Naive B cell (primary cell): ENCODE measurements at regions not wholly inside any gene's neighbourhood (a gene's known extent, or its start where the extent isn't known, plus 50 kb on each side); places are given as distances from the start of the nearest gene placed in this dataset.

Experiments used
- ATAC-seq, 2 donors: fragments of 150-1000 bp; cut with Tn5 transposase; 2 replicates each; pipeline ENCODE4 v1.10.0; 2021; ENCODE audit warnings: low read depth in 2 of 2, mild to moderate bottlenecking in 2 of 2, moderate library complexity in 2 of 2
- DNase-seq: peaks from one replicate; pipeline ENCODE4 v3.0.0; 2022
- H3K27ac Mint-ChIP-seq, 6 donors: one replicate each; pipeline ENCODE4 v1.8.0; 2020 to 2022; ENCODE audit warnings: mild to moderate bottlenecking in 6 of 6, mixed read lengths in 6 of 6, moderate library complexity in 5 of 6, inconsistent platforms in 2 of 6
- H3K27me3 Mint-ChIP-seq, 3 donors: one replicate each; pipeline ENCODE4 v1.8.0; 2021 to 2022; ENCODE audit warnings: mixed read lengths in 3 of 3, mild to moderate bottlenecking in 1 of 3
- H3K36me3 Mint-ChIP-seq, 2 donors: one replicate each; pipeline ENCODE4 v1.8.0; 2020 to 2022; ENCODE audit warnings: mixed read lengths in 2 of 2, inconsistent platforms in 1 of 2, mild to moderate bottlenecking in 1 of 2
- H3K4me1 Mint-ChIP-seq, 3 donors: one replicate each; pipeline ENCODE4 v1.8.0; 2020 to 2022; ENCODE audit warnings: mixed read lengths in 3 of 3, inconsistent platforms in 1 of 3, mild to moderate bottlenecking in 1 of 3, moderate library complexity in 1 of 3
- H3K4me3 Mint-ChIP-seq, 8 donors: one replicate each; pipeline ENCODE4 v1.8.0; 2020 to 2022; ENCODE audit warnings: mild to moderate bottlenecking in 8 of 8, mixed read lengths in 8 of 8, moderate library complexity in 8 of 8, inconsistent platforms in 2 of 8
- H3K9me3 Mint-ChIP-seq, 7 donors: one replicate each; pipeline ENCODE4 v1.8.0; 2020 to 2022; ENCODE audit warnings: mixed read lengths in 7 of 7, mild to moderate bottlenecking in 5 of 7, inconsistent platforms in 2 of 7, moderate library complexity in 1 of 7

GRCh38 chr5:82405161-82405560 is 127.0 kb upstream of the RPS23 start:
- ATAC-seq (no peak), DNase-seq (no peak)
- Mint-ChIP-seq H3K27ac (no peak overlapping the region), H3K4me1 (no peaks in the 10 kb centered on the region), H3K4me3 (no peak overlapping the region), H3K27me3 (no peaks in the 10 kb centered on the region), H3K9me3 (peaks cover 0 to 6% (median 0%) of the 10 kb centered on the region in 7 donors), H3K36me3 (no peaks in the 10 kb centered on the region)

GRCh38 chr5:82404382-82404945 is 126.3 kb upstream of the RPS23 start:
- Mint-ChIP-seq H3K27ac (no peak overlapping the region), H3K36me3 (no peaks in the 10 kb centered on the region), H3K4me3 (no peak overlapping the region), H3K4me1 (no peaks in the 10 kb centered on the region), H3K9me3 (peaks cover 0 to 6% (median 0%) of the 10 kb centered on the region in 7 donors), H3K27me3 (no peaks in the 10 kb centered on the region)
- ATAC-seq = no peak
- DNase-seq = no peak

GRCh38 chr5:82403724-82404123 is 125.6 kb upstream of the RPS23 start:
- H3K4me3 Mint-ChIP-seq = no peak overlapping the region
- peaks cover 0 to 6% (median 0%) of the 10 kb centered on the region in 7 donors for H3K9me3 Mint-ChIP-seq
- H3K36me3 Mint-ChIP-seq = no peaks in the 10 kb centered on the region
- no peaks in the 10 kb centered on the region for H3K27me3 Mint-ChIP-seq
- no peak for DNase-seq
- H3K27ac Mint-ChIP-seq = no peak overlapping the region
- no peak for ATAC-seq
- H3K4me1 Mint-ChIP-seq = no peaks in the 10 kb centered on the region

- Mint-ChIP-seq H3K27ac (no peak overlapping the region), H3K4me1 (no peaks in the 10 kb centered on the region), H3K27me3 (no peaks in the 10 kb centered on the region)
Measured at GRCh38 chr5:82403026-82403425, 124.9 kb upstream of the RPS23 start.

GRCh38 chr5:82399111-82399510 is 121.0 kb upstream of the RPS23 start:
- Mint-ChIP-seq H3K4me3 (no peak overlapping the region), H3K27ac (no peak overlapping the region), H3K27me3 (no peaks in the 10 kb centered on the region), H3K4me1 (no peaks in the 10 kb centered on the region), H3K9me3 (peaks cover 0 to 2% (median 0%) of the 10 kb centered on the region in 7 donors), H3K36me3 (no peaks in the 10 kb centered on the region)
- DNase-seq (no peak), ATAC-seq (no peak)

More at GRCh38 chr5:82403026-82403425, 124.9 kb upstream of the RPS23 start:
- H3K36me3 Mint-ChIP-seq = no peaks in the 10 kb centered on the region
- peaks cover 0 to 6% (median 0%) of the 10 kb centered on the region in 7 donors for H3K9me3 Mint-ChIP-seq
- H3K4me3 Mint-ChIP-seq = no peak overlapping the region
- ATAC-seq (no peak), DNase-seq (no peak)

GRCh38 chr5:82397741-82398320 is 119.7 kb upstream of the RPS23 start:
- H3K4me3 Mint-ChIP-seq = no peak overlapping the region
- ATAC-seq = no peak

GRCh38 chr5:82396871-82397514 is 118.8 kb upstream of the RPS23 start:
- Mint-ChIP-seq H3K9me3 (no peaks in the 10 kb centered on the region), H3K27ac (no peak overlapping the region), H3K4me1 (no peaks in the 10 kb centered on the region), H3K27me3 (peaks cover 0 to 6% (median 5%) of the 10 kb centered on the region in 3 donors), H3K36me3 (no peaks in the 10 kb centered on the region), H3K4me3 (no peak overlapping the region)
- DNase-seq (no peak), ATAC-seq (no peak)

More at GRCh38 chr5:82397741-82398320, 119.7 kb upstream of the RPS23 start:
- Mint-ChIP-seq H3K27ac (no peak overlapping the region), H3K9me3 (peaks cover 0 to under 1% (median 0%) of the 10 kb centered on the region in 7 donors), H3K27me3 (no peaks in the 10 kb centered on the region), H3K36me3 (no peaks in the 10 kb centered on the region), H3K4me1 (no peaks in the 10 kb centered on the region)
- DNase-seq = no peak

- Mint-ChIP-seq H3K4me1 (no peaks in the 10 kb centered on the region), H3K27ac (no peak overlapping the region), H3K4me3 (no peak overlapping the region), H3K36me3 (no peaks in the 10 kb centered on the region), H3K9me3 (no peaks in the 10 kb centered on the region), H3K27me3 (peaks cover 0 to 7% (median 5%) of the 10 kb centered on the region in 3 donors)
- DNase-seq (no peak), ATAC-seq (no peak)
Measured at GRCh38 chr5:82396396-82396795, 118.2 kb upstream of the RPS23 start.

- H3K36me3 Mint-ChIP-seq = no peaks in the 10 kb centered on the region
- H3K4me3 Mint-ChIP-seq = no peak overlapping the region
- peaks cover 4 to 17% (median 5%) of the 10 kb centered on the region in 3 donors for H3K27me3 Mint-ChIP-seq
- ATAC-seq (no peak), DNase-seq (no peak)
- no peaks in the 10 kb centered on the region for H3K9me3 Mint-ChIP-seq
- no peak overlapping the region for H3K27ac Mint-ChIP-seq
- H3K4me1 Mint-ChIP-seq = no peaks in the 10 kb centered on the region
Measured at GRCh38 chr5:82393951-82394350, 115.8 kb upstream of the RPS23 start.

- Mint-ChIP-seq H3K4me3 (no peak overlapping the region), H3K27me3 (peaks cover 4 to 23% (median 9%) of the 10 kb centered on the region in 3 donors), H3K9me3 (peaks cover 0 to 2% (median 0%) of the 10 kb centered on the region in 7 donors), H3K27ac (no peak overlapping the region), H3K4me1 (no peaks in the 10 kb centered on the region), H3K36me3 (no peaks in the 10 kb centered on the region)
- ATAC-seq (no peak), DNase-seq (no peak)
Measured at GRCh38 chr5:82390088-82390487, 111.9 kb upstream of the RPS23 start.

- H3K27me3 Mint-ChIP-seq = peaks cover 4 to 23% (median 9%) of the 10 kb centered on the region in 3 donors
- H3K4me3 Mint-ChIP-seq = no peak overlapping the region
- no peaks in the 10 kb centered on the region for H3K4me1 Mint-ChIP-seq
- H3K27ac Mint-ChIP-seq = no peak overlapping the region
- ATAC-seq (no peak), DNase-seq (no peak)
- H3K36me3 Mint-ChIP-seq = no peaks in the 10 kb centered on the region
- H3K9me3 Mint-ChIP-seq = peaks cover 0 to 2% (median 0%) of the 10 kb centered on the region in 7 donors
Measured at GRCh38 chr5:82389347-82389746, 111.2 kb upstream of the RPS23 start.

- no peaks in the 10 kb centered on the region for H3K36me3 Mint-ChIP-seq
- no peak overlapping the region for H3K27ac Mint-ChIP-seq
- no peak for DNase-seq
- peaks cover 4 to 23% (median 9%) of the 10 kb centered on the region in 3 donors for H3K27me3 Mint-ChIP-seq
- H3K4me3 Mint-ChIP-seq = no peak overlapping the region
- H3K4me1 Mint-ChIP-seq = no peaks in the 10 kb centered on the region
- no peak for ATAC-seq
- H3K9me3 Mint-ChIP-seq = peaks cover 0 to 2% (median 0%) of the 10 kb centered on the region in 7 donors
Measured at GRCh38 chr5:82388181-82388580, 110.0 kb upstream of the RPS23 start.

GRCh38 chr5:82387819-82388166 is 109.6 kb upstream of the RPS23 start:
- no peaks in the 10 kb centered on the region for H3K36me3 Mint-ChIP-seq
- H3K27me3 Mint-ChIP-seq = peaks cover 4 to 23% (median 9%) of the 10 kb centered on the region in 3 donors
- ATAC-seq (no peak), DNase-seq (no peak)
- H3K9me3 Mint-ChIP-seq = peaks cover 0 to 2% (median 0%) of the 10 kb centered on the region in 7 donors
- H3K27ac Mint-ChIP-seq = no peak overlapping the region
- H3K4me3 Mint-ChIP-seq = no peak overlapping the region
- H3K4me1 Mint-ChIP-seq = no peaks in the 10 kb centered on the region
